ENCODE measurements at regions not wholly inside any gene's neighbourhood (a gene's known extent, or its start where the extent isn't known, plus 50 kb on each side); places are given as distances from the start of the nearest gene placed in this dataset.

DNA sequence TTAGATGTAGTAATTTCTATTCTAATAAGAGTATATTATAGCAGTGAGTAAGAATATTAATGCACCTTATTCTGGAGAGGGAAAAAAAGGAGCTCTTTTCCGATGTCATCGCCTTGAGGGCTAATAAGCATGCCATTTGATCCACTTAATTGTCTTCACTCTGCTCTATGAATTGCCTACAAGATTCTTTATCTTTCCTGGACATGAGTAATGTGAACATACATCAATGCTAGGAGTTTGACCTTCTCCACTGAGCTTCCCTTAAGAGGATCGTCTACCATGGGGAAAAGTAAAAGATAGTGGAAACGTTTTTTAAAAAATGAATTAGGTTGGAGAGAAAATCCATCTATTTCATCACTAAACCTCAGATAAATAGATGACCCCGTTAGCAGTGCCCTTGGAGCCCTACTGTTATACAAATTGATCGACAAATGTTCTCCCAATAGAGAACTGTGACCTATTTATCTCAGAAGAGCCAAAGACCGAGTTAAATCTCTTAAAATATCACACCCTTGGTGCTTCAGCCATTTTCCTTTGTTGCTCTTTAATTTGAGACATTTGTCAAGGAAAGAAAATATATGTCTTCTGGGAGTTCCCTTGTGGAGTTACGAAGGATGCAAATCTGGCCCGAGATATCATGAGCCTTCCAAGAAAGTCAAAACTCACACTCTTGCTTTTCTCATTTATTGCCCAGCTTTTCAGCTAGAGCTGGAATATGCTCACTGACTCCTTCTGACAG lies 898.5 kb downstream of the KCNJ2 start:
- no peak overlapping the region for H3K4me3 ChIP-seq (ENCODE audit: low read depth, low read length)
- no peak for DNase-seq (ENCODE audit: low read depth)
- no peak for TF ChIP-seq CTCF (IDR thresholded peaks at IDR 0.05; ENCODE audit: control insufficient read depth, extremely low read depth, insufficient read depth)

DNA sequence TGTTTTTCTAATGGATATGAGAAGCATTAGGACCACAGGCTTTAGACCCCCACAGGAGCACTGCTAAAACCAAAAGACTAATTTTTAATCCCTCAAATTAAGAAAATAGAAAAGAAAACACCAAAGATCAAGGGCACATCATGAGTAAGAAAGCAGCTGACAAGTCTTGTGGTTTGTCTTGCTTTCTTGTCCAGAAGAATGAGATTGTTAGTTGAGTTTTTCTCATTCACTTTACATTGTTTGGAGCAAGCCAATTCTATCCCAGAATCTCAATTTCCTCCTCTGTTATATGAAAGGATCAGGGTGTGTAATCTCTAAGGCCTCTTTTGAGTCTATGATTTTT lies 899.0 kb downstream of the KCNJ2 start:
- H3K4me3 ChIP-seq (ENCODE audit: low read depth, low read length): no peak overlapping the region
- no peak for TF ChIP-seq CTCF (IDR thresholded peaks at IDR 0.05; ENCODE audit: control insufficient read depth, extremely low read depth, insufficient read depth)
- no peak for DNase-seq (ENCODE audit: low read depth)

DNA sequence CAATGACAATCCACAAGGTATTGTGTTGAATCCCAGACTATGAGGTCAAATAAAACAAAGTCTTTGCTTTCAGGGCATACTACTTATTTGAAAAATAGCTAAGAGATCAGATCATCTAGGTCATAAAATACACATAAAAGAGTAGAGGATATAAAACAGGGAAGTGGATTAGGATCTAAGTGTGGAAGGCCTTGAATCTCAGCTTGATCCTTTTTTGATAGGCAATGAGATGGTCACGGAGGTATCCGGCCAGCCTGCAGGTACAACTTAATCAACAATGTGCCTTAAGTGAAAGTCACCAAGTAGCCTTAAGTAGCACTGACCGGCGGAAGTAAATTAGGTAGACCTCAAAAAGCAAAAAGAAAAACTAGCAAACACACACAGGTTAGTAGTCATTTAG lies 901.7 kb downstream of the KCNJ2 start:
- TF ChIP-seq CTCF (IDR thresholded peaks at IDR 0.05; ENCODE audit: control insufficient read depth, extremely low read depth, insufficient read depth): no peak
- no peak overlapping the region for H3K4me3 ChIP-seq (ENCODE audit: low read depth, low read length)
- no peak for DNase-seq (ENCODE audit: low read depth)

- H3K4me3 ChIP-seq (ENCODE audit: low read depth, low read length): no peak overlapping the region
- DNase-seq (ENCODE audit: low read depth): no peak
- no peak for TF ChIP-seq CTCF (IDR thresholded peaks at IDR 0.05; ENCODE audit: control insufficient read depth, extremely low read depth, insufficient read depth)
Observed at GRCh38 chr17:71071837-71072236, 902.5 kb downstream of the KCNJ2 start.

DNA sequence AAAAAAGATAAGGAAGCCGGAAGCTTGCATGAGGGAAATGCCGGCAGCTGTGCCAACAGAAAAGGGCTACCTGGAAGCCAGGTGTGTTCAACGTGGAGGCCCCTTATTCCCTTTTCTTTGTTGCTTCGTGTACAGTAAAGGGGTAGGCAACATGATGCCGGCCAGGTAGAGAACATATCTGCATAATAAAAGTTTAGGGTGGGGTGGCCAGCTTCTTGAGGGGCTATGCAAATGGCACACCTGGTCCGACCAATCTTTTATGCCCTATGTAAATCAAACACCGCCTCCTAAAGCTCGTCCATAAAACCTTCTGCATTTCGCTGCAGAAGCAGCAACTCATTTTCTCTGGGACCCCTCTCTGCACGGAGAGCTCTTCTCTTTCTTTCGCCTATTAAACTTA lies 911.6 kb downstream of the KCNJ2 start:
- no peak overlapping the region for H3K4me3 ChIP-seq (ENCODE audit: low read depth, low read length)
- TF ChIP-seq CTCF (IDR thresholded peaks at IDR 0.05; ENCODE audit: control insufficient read depth, extremely low read depth, insufficient read depth): no peak
- no peak for DNase-seq (ENCODE audit: low read depth)

- no peak for DNase-seq (ENCODE audit: low read depth)
- H3K4me3 ChIP-seq (ENCODE audit: low read depth, low read length): no peak overlapping the region
- TF ChIP-seq CTCF (IDR thresholded peaks at IDR 0.05; ENCODE audit: control insufficient read depth, extremely low read depth, insufficient read depth): no peak
Observed at GRCh38 chr17:71081666-71082065, 912.3 kb downstream of the KCNJ2 start.

DNA sequence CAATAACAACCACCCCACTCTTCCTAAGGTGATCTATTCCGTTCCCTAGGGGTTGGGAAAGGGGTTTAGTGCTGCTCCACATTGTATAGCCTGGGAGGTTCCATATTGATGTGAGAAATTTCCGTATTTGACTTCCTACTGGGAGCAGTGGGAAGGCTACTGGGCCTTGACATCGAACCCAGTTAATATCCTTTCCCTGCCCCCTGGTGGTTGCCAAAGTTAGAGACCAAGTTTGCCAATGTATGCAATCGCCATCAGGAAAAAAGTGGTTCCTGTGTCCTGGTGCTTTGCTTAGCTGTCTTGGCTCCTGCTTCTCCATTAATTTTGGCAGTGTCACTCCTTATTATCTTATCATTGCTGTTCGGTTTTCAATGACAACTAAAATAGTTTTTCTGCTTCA lies 914.9 kb downstream of the KCNJ2 start:
- TF ChIP-seq CTCF (IDR thresholded peaks at IDR 0.05; ENCODE audit: control insufficient read depth, extremely low read depth, insufficient read depth): peak; percentile 70
- H3K4me3 ChIP-seq (ENCODE audit: low read depth, low read length): no peak overlapping the region
- no peak for DNase-seq (ENCODE audit: low read depth)

All from LNCaP clone FGC (cell line).